H9 (cell line): ENCODE measurements at regions not wholly inside any gene's neighbourhood (a gene's known extent, or its start where the extent isn't known, plus 50 kb on each side); places are given as distances from the start of the nearest gene placed in this dataset.

ENCODE experiments used
- DNase-seq: peaks from one replicate; pipeline ENCODE4 v3.0.0-alpha.2; 2017
- H2AFZ ChIP-seq: one replicate; pipeline ENCODE4 v1.6.1; 2013; ENCODE audit warnings: mild to moderate bottlenecking, low read length, control low read depth, moderate library complexity
- H2AK5ac ChIP-seq: 2 replicates; pipeline ENCODE4 v1.6.1; 2013; ENCODE audit warnings: low read length, control low read depth, mixed read lengths; ENCODE audit not compliant: insufficient read length
- H2BK120ac ChIP-seq: one replicate; pipeline ENCODE4 v1.6.1; 2013; ENCODE audit warnings: low read depth, mild to moderate bottlenecking, low read length, control low read depth, inconsistent platforms; ENCODE audit not compliant: poor library complexity, severe bottlenecking
- H2BK12ac ChIP-seq: 2 replicates; pipeline ENCODE4 v1.6.1; 2013; ENCODE audit warnings: low read length, control low read depth, mixed read lengths, low read depth; ENCODE audit not compliant: insufficient read length
- H2BK15ac ChIP-seq: 2 replicates; pipeline ENCODE4 v1.6.1; 2013; ENCODE audit warnings: low read depth, low read length, control low read depth
- H2BK20ac ChIP-seq: one replicate; pipeline ENCODE4 v1.6.1; 2013; ENCODE audit warnings: low read depth, mild to moderate bottlenecking, low read length, control low read depth, inconsistent platforms; ENCODE audit not compliant: poor library complexity, severe bottlenecking
- H2BK5ac ChIP-seq: 2 replicates; pipeline ENCODE4 v1.6.1; 2013; ENCODE audit warnings: low read length, control low read depth, mixed read lengths; ENCODE audit not compliant: insufficient read length
- H3K14ac ChIP-seq: 2 replicates; pipeline ENCODE4 v1.6.1; 2013; ENCODE audit warnings: low read length, control low read depth; ENCODE audit not compliant: insufficient read depth
- H3K18ac ChIP-seq: 2 replicates; pipeline ENCODE4 v1.6.1; 2013; ENCODE audit warnings: low read depth, mild to moderate bottlenecking, mixed read lengths, low read length, control low read depth; ENCODE audit not compliant: insufficient read length
- H3K23ac ChIP-seq: 2 replicates; pipeline ENCODE4 v1.6.1; 2013; ENCODE audit warnings: low read length, control low read depth, mixed read lengths, low read depth; ENCODE audit not compliant: insufficient read length
- H3K23me2 ChIP-seq: 2 replicates; pipeline ENCODE4 v1.6.1; 2013; ENCODE audit warnings: low read depth, mild to moderate bottlenecking, mixed read lengths, low read length, control low read depth; ENCODE audit not compliant: insufficient read length, poor library complexity, severe bottlenecking
- H3K27ac ChIP-seq: 2 replicates; pipeline ENCODE4 v1.5.1; 2013; ENCODE audit warnings: low read length, control low read depth, mixed read lengths, low read depth; ENCODE audit not compliant: insufficient read length
- H3K27me3 ChIP-seq: 2 replicates; pipeline ENCODE4 v1.6.1; 2013; ENCODE audit warnings: low read length, control low read depth, inconsistent platforms; ENCODE audit not compliant: insufficient read depth
- H3K4ac ChIP-seq: 2 replicates; pipeline ENCODE4 v1.6.1; 2013; ENCODE audit warnings: low read depth, mild to moderate bottlenecking, control low read depth, inconsistent platforms, low read length, moderate library complexity
- H3K4me1 ChIP-seq: 2 replicates; pipeline ENCODE4 v1.6.1; 2013; ENCODE audit warnings: low read length, control low read depth, inconsistent platforms; ENCODE audit not compliant: insufficient read depth
- H3K4me2 ChIP-seq: 2 replicates; pipeline ENCODE4 v1.6.1; 2013; ENCODE audit warnings: low read length, control low read depth, mixed read lengths; ENCODE audit not compliant: insufficient read length, insufficient read depth
- H3K56ac ChIP-seq: 2 replicates; pipeline ENCODE4 v1.6.1; 2013; ENCODE audit warnings: low read depth, mild to moderate bottlenecking, mixed read lengths, low read length, control low read depth; ENCODE audit not compliant: insufficient read length
- H3K79me1 ChIP-seq: 2 replicates; pipeline ENCODE4 v1.6.1; 2013; ENCODE audit warnings: low read depth, mild to moderate bottlenecking, moderate library complexity, low read length, control low read depth, inconsistent platforms; ENCODE audit not compliant: insufficient read depth, poor library complexity, severe bottlenecking
- H3K79me2 ChIP-seq: 2 replicates; pipeline ENCODE4 v1.6.1; 2013; ENCODE audit warnings: low read length, control low read depth, inconsistent platforms; ENCODE audit not compliant: insufficient read depth
- H3K9ac ChIP-seq: 2 replicates; pipeline ENCODE4 v1.6.1; 2013; ENCODE audit warnings: low read length, control low read depth, mixed read lengths; ENCODE audit not compliant: insufficient read length; ENCODE audit errors: extremely low read depth
- H3K9me3 ChIP-seq: one replicate; pipeline ENCODE4 v1.6.1; 2013; ENCODE audit warnings: low read depth, low read length, inconsistent platforms; ENCODE audit not compliant: control insufficient read depth
- H3T11ph ChIP-seq: one replicate; pipeline ENCODE4 v1.6.1; 2013; ENCODE audit warnings: mild to moderate bottlenecking, low read length, control low read depth, inconsistent platforms
- H4K20me1 ChIP-seq: one replicate; pipeline ENCODE4 v1.6.1; 2013; ENCODE audit not compliant: control insufficient read depth, insufficient read length, insufficient read depth
- H4K5ac ChIP-seq: 2 replicates; pipeline ENCODE4 v1.6.1; 2013; ENCODE audit warnings: low read depth, mild to moderate bottlenecking, mixed read lengths, low read length, control low read depth; ENCODE audit not compliant: insufficient read length
- H4K8ac ChIP-seq: replicated peaks from 2 replicates; pipeline ENCODE4 v1.6.1; 2013; ENCODE audit warnings: low read length, control low read depth, mixed read lengths, low read depth; ENCODE audit not compliant: insufficient read length
- H4K91ac ChIP-seq: 2 replicates; pipeline ENCODE4 v1.6.1; 2013; ENCODE audit warnings: low read depth, mild to moderate bottlenecking, moderate library complexity, mixed read lengths, low read length, control low read depth; ENCODE audit not compliant: insufficient read length
- H3K27ac Mint-ChIP-seq, 3 experiments: 2 replicates in 2 of 3; 3 replicates in 1 of 3; pipeline ENCODE4 v1.8.0; 2020 to 2021; ENCODE audit warnings: mixed read lengths in 3 of 3, mild to moderate bottlenecking in 1 of 3, moderate library complexity in 1 of 3
- H3K27me3 Mint-ChIP-seq: 2 replicates; pipeline ENCODE4 v1.8.0; 2021; ENCODE audit warnings: low read depth, mild to moderate bottlenecking, moderate library complexity, mixed read lengths
- H3K36me3 Mint-ChIP-seq, 3 experiments: 2 replicates in 2 of 3; 3 replicates in 1 of 3; pipeline ENCODE4 v1.8.0; 2020 to 2021; ENCODE audit warnings: low read depth in 3 of 3, mixed read lengths in 3 of 3; ENCODE audit not compliant: insufficient read depth in 1 of 3
- H3K4me1 Mint-ChIP-seq, 2 experiments: 2 replicates each; pipeline ENCODE4 v1.8.0; 2020; ENCODE audit warnings: mixed read lengths in 2 of 2
- H3K4me3 Mint-ChIP-seq, 2 experiments: 2 replicates in 1 of 2; 3 replicates in 1 of 2; pipeline ENCODE4 v1.8.0; 2020 to 2021; ENCODE audit warnings: mild to moderate bottlenecking in 2 of 2, mixed read lengths in 2 of 2, moderate library complexity in 1 of 2
- H3K9me3 Mint-ChIP-seq, 2 experiments: 2 replicates in 1 of 2; 3 replicates in 1 of 2; pipeline ENCODE4 v1.8.0; 2020; ENCODE audit warnings: mild to moderate bottlenecking in 2 of 2, mixed read lengths in 2 of 2, moderate library complexity in 1 of 2
- WGBS: extraction: QIAGEN DNeasy Blood & Tissue Kit; methylation state at CpG from one replicate; pipeline ENCODE4 v1.1.7; 2013; ENCODE audit warnings: missing lambda C conversion rate, low lambda C conversion rate, mixed read lengths; ENCODE audit not compliant: insufficient read length; ENCODE audit errors: extremely low coverage; 5-methylcytosine and 5-hydroxymethylcytosine counted together
- TF ChIP-seq, protein P1 (sequence below): fragments of 200-600 bp; sonication (generic); conservative IDR thresholded peaks from 3 replicates; pipeline ENCODE4 v1.8.0; 2021; ENCODE audit warnings: antibody characterized with exemption, mild to moderate bottlenecking

DNA sequence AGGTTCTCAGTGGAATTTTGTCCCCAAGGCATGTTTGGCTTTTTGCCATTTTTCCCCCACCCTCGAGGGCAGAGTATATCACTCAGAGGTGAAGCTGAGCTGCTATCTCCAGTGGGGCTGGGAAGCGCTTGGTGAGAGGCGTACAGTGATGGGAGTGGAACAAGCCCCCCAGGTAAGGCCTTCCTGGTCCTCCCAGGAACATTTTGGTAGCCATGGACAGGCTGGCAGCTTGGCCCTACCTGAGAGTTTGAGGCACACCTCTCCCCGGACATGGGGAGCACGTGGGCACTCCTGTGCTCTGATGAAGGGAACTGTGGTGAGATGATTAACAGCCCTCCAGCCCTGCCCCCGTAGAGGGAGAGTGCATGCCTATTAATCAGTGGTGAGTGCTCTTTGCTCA lies 99.3 kb downstream of the C1QL2 start:
- Histone ChIP-seq H3K23me2 (no peaks in the 10 kb centered on the region), H3K27ac (no peak overlapping the region), H2BK20ac (no peak overlapping the region), H4K8ac (no peak overlapping the region), H3K4me2 (no peak overlapping the region), H3K4ac (no peak overlapping the region), H3K56ac (no peak overlapping the region), H3K79me1 (no peaks in the 10 kb centered on the region), H2BK5ac (no peak overlapping the region), H2AFZ (no peak overlapping the region), H4K20me1 (no peaks in the 10 kb centered on the region), H2AK5ac (no peak overlapping the region), H3K23ac (no peak overlapping the region), H4K91ac (no peak overlapping the region), H2BK120ac (no peak overlapping the region), H3K79me2 (no peaks in the 10 kb centered on the region), H4K5ac (no peak overlapping the region), H3K9me3 (no peaks in the 10 kb centered on the region), H3K4me1 (no peaks in the 10 kb centered on the region), H3T11ph (no peak overlapping the region), H2BK15ac (no peak overlapping the region), H3K9ac (no peak overlapping the region), H3K14ac (no peak overlapping the region), H3K27me3 (no peaks in the 10 kb centered on the region), H2BK12ac (no peak overlapping the region), H3K18ac (no peak overlapping the region)
- H3K27ac Mint-ChIP-seq = peak overlapping the region in 1 of 3 experiments; percentile 90; a peak in 1 of 7 replicates
- peaks cover 14% of the 10 kb centered on the region for H3K27me3 Mint-ChIP-seq
- no CpG with 5 or more reads among the region's 6 CpGs for WGBS
- peaks cover 6 to 8% of the 10 kb centered on the region in 2 experiments; a peak in 3 of 4 replicates for H3K4me1 Mint-ChIP-seq
- H3K36me3 Mint-ChIP-seq = peaks cover 3 to 9% (median 5%) of the 10 kb centered on the region in 3 experiments
- H3K9me3 Mint-ChIP-seq = peaks cover 16% of the 10 kb centered on the region in 2 experiments
- TF ChIP-seq, protein P1, sequence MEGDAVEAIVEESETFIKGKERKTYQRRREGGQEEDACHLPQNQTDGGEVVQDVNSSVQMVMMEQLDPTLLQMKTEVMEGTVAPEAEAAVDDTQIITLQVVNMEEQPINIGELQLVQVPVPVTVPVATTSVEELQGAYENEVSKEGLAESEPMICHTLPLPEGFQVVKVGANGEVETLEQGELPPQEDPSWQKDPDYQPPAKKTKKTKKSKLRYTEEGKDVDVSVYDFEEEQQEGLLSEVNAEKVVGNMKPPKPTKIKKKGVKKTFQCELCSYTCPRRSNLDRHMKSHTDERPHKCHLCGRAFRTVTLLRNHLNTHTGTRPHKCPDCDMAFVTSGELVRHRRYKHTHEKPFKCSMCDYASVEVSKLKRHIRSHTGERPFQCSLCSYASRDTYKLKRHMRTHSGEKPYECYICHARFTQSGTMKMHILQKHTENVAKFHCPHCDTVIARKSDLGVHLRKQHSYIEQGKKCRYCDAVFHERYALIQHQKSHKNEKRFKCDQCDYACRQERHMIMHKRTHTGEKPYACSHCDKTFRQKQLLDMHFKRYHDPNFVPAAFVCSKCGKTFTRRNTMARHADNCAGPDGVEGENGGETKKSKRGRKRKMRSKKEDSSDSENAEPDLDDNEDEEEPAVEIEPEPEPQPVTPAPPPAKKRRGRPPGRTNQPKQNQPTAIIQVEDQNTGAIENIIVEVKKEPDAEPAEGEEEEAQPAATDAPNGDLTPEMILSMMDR = no peak
- no peak for DNase-seq
- H3K4me3 Mint-ChIP-seq = no peak overlapping the region
